ENCODE measurements at regions not wholly inside any gene's neighbourhood (a gene's known extent, or its start where the extent isn't known, plus 50 kb on each side); places are given as distances from the start of the nearest gene placed in this dataset.

DNA sequence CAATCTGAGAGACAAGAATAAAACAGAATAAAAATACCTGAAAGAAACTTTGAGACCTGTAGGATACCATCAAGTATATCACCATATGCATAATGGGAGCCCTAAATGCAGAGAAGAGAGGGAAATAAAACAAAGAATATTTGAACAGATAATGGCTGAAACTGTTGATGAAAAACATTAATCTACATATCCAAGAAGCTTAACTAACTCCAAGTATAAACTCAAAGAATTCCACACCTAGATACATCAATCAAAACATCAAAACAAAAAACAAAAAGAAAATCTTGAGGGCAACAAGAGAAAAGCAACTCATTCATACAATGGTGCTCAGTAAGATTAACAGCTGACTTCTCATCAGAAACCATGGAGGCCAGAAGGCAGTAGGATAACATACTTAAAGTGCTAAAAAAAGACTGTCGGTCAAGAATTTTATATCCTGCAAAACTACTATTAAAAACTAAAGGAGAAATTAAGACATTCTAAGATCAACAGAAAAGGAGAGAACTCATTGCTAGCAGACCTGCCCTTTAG is 101.6 kb downstream of the FOXD1 start:
- intact Hi-C loops (cut with DNase I), result no loop called here
- H3K4me1 ChIP-seq, result no peaks in the 10 kb centered on the region
- H3K27me3 ChIP-seq, result no peaks in the 10 kb centered on the region
- ATAC-seq (no peak), FAIRE-seq (no peak), DNase-seq (no peak)
- no peak overlapping the region for H3K27ac ChIP-seq
- no peak overlapping the region for H3K4me3 ChIP-seq
- TF ChIP-seq, protein P1, sequence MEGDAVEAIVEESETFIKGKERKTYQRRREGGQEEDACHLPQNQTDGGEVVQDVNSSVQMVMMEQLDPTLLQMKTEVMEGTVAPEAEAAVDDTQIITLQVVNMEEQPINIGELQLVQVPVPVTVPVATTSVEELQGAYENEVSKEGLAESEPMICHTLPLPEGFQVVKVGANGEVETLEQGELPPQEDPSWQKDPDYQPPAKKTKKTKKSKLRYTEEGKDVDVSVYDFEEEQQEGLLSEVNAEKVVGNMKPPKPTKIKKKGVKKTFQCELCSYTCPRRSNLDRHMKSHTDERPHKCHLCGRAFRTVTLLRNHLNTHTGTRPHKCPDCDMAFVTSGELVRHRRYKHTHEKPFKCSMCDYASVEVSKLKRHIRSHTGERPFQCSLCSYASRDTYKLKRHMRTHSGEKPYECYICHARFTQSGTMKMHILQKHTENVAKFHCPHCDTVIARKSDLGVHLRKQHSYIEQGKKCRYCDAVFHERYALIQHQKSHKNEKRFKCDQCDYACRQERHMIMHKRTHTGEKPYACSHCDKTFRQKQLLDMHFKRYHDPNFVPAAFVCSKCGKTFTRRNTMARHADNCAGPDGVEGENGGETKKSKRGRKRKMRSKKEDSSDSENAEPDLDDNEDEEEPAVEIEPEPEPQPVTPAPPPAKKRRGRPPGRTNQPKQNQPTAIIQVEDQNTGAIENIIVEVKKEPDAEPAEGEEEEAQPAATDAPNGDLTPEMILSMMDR (IDR thresholded peaks at IDR 0.05), result no peak
- WGBS, 2 donors, result 92% methylated on average over 1 of the region's 1 CpG
- no peaks in the 10 kb centered on the region for H3K36me3 ChIP-seq
- no peaks in the 10 kb centered on the region for H3K9me3 ChIP-seq

DNA sequence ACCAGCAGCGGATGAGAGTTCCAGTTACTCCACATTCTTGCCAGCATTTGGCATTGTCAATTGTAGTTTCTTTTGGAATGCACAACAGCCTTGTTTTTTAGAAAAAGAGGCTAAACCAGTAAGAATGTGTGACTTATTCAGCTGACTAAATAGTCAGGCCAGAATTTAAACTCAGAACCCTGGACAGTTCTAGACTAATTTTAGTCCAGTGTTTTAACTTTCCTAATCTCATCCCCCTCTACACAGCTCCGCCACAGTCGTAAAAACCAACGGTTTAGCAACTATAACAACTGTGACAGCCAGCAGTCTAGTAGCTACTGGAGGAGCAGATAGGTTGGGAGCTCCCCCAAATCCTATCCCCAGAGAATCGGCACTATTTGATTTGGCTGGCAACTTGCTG is 103.7 kb downstream of the FOXD1 start:
- TF ChIP-seq, protein P1 (IDR thresholded peaks at IDR 0.05), result no peak
- ATAC-seq (no peak), FAIRE-seq (no peak), DNase-seq (no peak)
- no peaks in the 10 kb centered on the region for H3K36me3 ChIP-seq
- H3K4me3 ChIP-seq, result no peak overlapping the region
- intact Hi-C loops (cut with DNase I), result no loop called here
- H3K4me1 ChIP-seq, result no peaks in the 10 kb centered on the region
- no peaks in the 10 kb centered on the region for H3K9me3 ChIP-seq
- H3K27ac ChIP-seq, result no peak overlapping the region
- H3K27me3 ChIP-seq, result no peaks in the 10 kb centered on the region
- 72 to 84% methylated on average over 5 of the region's 5 CpGs for whole genome bisulfite sequencing, 2 donors

DNA sequence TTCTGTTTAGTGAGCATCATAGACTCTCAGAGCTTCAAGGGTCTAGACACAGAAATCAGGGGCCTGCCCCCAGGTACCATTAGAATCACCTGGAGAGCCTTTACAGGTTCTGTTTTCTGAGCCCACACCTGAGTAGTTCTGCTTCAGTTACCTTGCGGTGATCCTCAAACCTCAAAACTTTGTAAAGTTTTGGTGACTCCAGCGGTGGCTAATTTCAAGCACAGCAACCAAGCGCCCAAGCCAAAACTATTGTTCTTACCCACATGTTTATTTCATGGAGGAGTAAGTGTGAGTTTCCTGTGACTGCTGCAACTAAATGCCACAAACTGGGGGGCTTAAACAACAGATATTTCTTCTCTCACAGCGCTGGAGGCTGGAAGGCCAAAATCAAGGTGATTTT is 108.9 kb downstream of the FOXD1 start:
- H3K4me1 ChIP-seq, result no peaks in the 10 kb centered on the region
- H3K27ac ChIP-seq, result no peak overlapping the region
- H3K9me3 ChIP-seq, result no peaks in the 10 kb centered on the region
- ATAC-seq (no peak), DNase-seq (no peak), FAIRE-seq (no peak)
- WGBS, 2 donors, result 82 to 94% methylated on average over 4 of the region's 4 CpGs
- H3K27me3 ChIP-seq, result no peaks in the 10 kb centered on the region
- intact Hi-C loops (cut with DNase I), result no loop called here
- H3K4me3 ChIP-seq, result no peak overlapping the region
- TF ChIP-seq, protein P1 (IDR thresholded peaks at IDR 0.05), result no peak
- H3K36me3 ChIP-seq, result no peaks in the 10 kb centered on the region

- Histone ChIP-seq H3K36me3 (no peaks in the 10 kb centered on the region), H3K27me3 (no peaks in the 10 kb centered on the region), H3K4me3 (no peak overlapping the region), H3K27ac (no peak overlapping the region), H3K4me1 (no peaks in the 10 kb centered on the region), H3K9me3 (no peaks in the 10 kb centered on the region)
- 52 to 60% methylated on average over 15 of the region's 15 CpGs for WGBS, 2 donors
- TF ChIP-seq, protein P1 (IDR thresholded peaks at IDR 0.05), result no peak
- intact Hi-C loops (cut with DNase I), result no loop called here
- ATAC-seq (no peak), DNase-seq (no peak), FAIRE-seq (no peak)
Measured at GRCh38 chr5:73339051-73339575, 109.5 kb downstream of the FOXD1 start.

DNA sequence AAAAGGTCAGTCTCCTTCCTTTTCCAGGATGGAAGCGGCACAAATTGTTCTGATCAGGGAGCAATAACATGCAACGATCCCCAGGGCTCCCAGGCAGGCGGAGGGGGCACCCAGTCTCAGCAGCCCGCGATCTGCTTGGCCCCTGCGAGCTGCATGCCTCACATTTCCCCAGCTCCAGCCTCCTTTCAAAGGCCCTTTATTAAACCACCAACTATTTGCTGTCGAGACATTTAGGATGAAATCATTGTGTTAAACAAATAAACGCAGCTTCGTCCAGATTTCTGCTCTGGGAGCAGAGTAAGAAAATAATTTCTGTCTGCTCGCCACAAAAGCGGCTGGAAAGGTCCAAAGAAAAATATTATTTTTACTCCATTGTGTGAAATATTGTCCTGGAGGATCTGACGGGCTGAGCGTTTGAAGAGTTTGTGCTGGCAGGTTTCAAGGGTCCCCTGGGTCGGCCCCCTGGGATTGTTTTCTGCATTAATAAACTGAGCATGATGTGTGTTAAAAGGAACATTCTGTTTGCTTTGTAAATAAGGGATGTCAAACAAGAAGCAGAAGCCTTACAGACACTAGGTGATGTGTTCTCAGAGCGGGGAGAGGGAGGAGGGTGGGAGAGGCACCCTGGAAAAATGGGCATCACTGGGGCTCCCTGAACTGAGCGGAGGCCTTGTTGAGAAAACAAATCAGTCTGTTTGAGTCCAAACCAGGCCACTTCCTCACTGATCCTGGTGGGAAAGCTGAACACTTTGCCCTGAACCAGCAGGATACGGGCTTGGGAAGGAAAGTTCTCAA is 110.1 kb downstream of the FOXD1 start:
- Histone ChIP-seq H3K27ac (no peak overlapping the region), H3K9me3 (no peaks in the 10 kb centered on the region), H3K27me3 (no peaks in the 10 kb centered on the region), H3K4me1 (no peaks in the 10 kb centered on the region), H3K4me3 (no peak overlapping the region), H3K36me3 (no peaks in the 10 kb centered on the region)
- peak in 2 of 6 donors; percentile 12 for DNase-seq
- intact Hi-C loops (cut with DNase I), result no loop called here
- 46 to 47% methylated on average over 17 of the region's 17 CpGs for WGBS, 2 donors
- TF ChIP-seq, protein P1 (IDR thresholded peaks at IDR 0.05), result no peak
- ATAC-seq, result peak in 3 of 4 donors; percentile 35 to 74 (median 47)
- no peak for FAIRE-seq

Measured in pancreas (tissue), 10 donors.